Activated T-helper 2 cell treated with anti-CD3 and anti-CD28 coated beads, Interferon-gamma antibody, Interleukin-2, Interleukin-4, amounts not matched to agents 10 μg/mL and 5 μg/mL and 100 μg/mL, durations not matched to agents 14 hours and 24 hours and 36 hours (primary cell): ENCODE measurements at regions not wholly inside any gene's neighbourhood (a gene's known extent, or its start where the extent isn't known, plus 50 kb on each side); places are given as distances from the start of the nearest gene placed in this dataset.
A peak's percentile ranks its signal among the peaks of the same experiment; 100 is the strongest.

ENCODE experiments used
- DNase-seq: peaks from one replicate; pipeline ENCODE4 v3.0.0; 2021; ENCODE audit warnings: low spot score
- H3K27ac Mint-ChIP-seq: one replicate; pipeline ENCODE4 v1.8.0; 2021; ENCODE audit warnings: mixed read lengths
- H3K27me3 Mint-ChIP-seq: one replicate; pipeline ENCODE4 v1.8.0; 2021; ENCODE audit warnings: low read depth, mixed read lengths
- H3K36me3 Mint-ChIP-seq: one replicate; pipeline ENCODE4 v1.8.0; 2021; ENCODE audit warnings: low read depth, mixed read lengths
- H3K4me1 Mint-ChIP-seq: one replicate; pipeline ENCODE4 v1.8.0; 2021; ENCODE audit warnings: low read depth, mixed read lengths
- H3K4me3 Mint-ChIP-seq: one replicate; pipeline ENCODE4 v1.8.0; 2021; ENCODE audit warnings: low read depth, mild to moderate bottlenecking, moderate library complexity, mixed read lengths
- H3K9me3 Mint-ChIP-seq: one replicate; pipeline ENCODE4 v1.8.0; 2021; ENCODE audit warnings: mixed read lengths
- intact Hi-C: fragments of 100-400 bp; cut with micrococcal nuclease; formaldehyde crosslinking; loops from one replicate; pipeline ENCODE4 v1.15.1; 2023

- no peaks in the 10 kb centered on the region for H3K9me3 Mint-ChIP-seq
- peaks cover 48% of the 10 kb centered on the region for H3K27me3 Mint-ChIP-seq
- no peaks in the 10 kb centered on the region for H3K36me3 Mint-ChIP-seq
- no peak overlapping the region for H3K27ac Mint-ChIP-seq
- no peak overlapping the region for H3K4me3 Mint-ChIP-seq
- H3K4me1 Mint-ChIP-seq: peaks cover 38% of the 10 kb centered on the region
- intact Hi-C loops: loop anchor here (5.0 kb wide), 6 partner anchors 222 to 1468 kb away; no protein-coding TSS in a partner anchor
- no peak for DNase-seq
Measured at GRCh38 chr13:99659226-99659625, 158.0 kb downstream of the TM9SF2 start.

- Mint-ChIP-seq H3K27me3 (peaks cover 49% of the 10 kb centered on the region), H3K27ac (no peak overlapping the region), H3K4me3 (peak overlapping the region; percentile 26), H3K4me1 (peaks cover 38% of the 10 kb centered on the region), H3K36me3 (no peaks in the 10 kb centered on the region), H3K9me3 (no peaks in the 10 kb centered on the region)
- intact Hi-C loops: loop anchor here (5.0 kb wide), 6 partner anchors 221 to 1469 kb away; no protein-coding TSS in a partner anchor
- peak; percentile 28 for DNase-seq
Measured at GRCh38 chr13:99658261-99658991, 157.2 kb downstream of the TM9SF2 start.

GRCh38 chr13:99657848-99658260 is 156.6 kb downstream of the TM9SF2 start:
- no peak overlapping the region for H3K27ac Mint-ChIP-seq
- H3K4me3 Mint-ChIP-seq: peak overlapping the region; percentile 43
- H3K27me3 Mint-ChIP-seq: peaks cover 48% of the 10 kb centered on the region
- intact Hi-C loops: loop anchor here (2.0 to 5.0 kb wide), 8 partner anchors 221 to 1469 kb away; no protein-coding TSS in a partner anchor
- no peaks in the 10 kb centered on the region for H3K36me3 Mint-ChIP-seq
- DNase-seq: no peak
- peaks cover 38% of the 10 kb centered on the region for H3K4me1 Mint-ChIP-seq
- H3K9me3 Mint-ChIP-seq: no peaks in the 10 kb centered on the region

- H3K27me3 Mint-ChIP-seq: peaks cover 51% of the 10 kb centered on the region
- peak; percentile 18 for DNase-seq
- intact Hi-C loops: loop anchor here (1.0 to 5.0 kb wide), 10 partner anchors 202 to 1470 kb away; no protein-coding TSS in a partner anchor
Measured at GRCh38 chr13:99656844-99657381, 155.6 kb downstream of the TM9SF2 start.

GRCh38 chr13:99656092-99656745 is 154.9 kb downstream of the TM9SF2 start:
- peak; percentile 71 for DNase-seq
- Mint-ChIP-seq H3K4me1 (peaks cover 38% of the 10 kb centered on the region), H3K4me3 (peak overlapping the region; percentile 9), H3K27ac (no peak overlapping the region), H3K9me3 (no peaks in the 10 kb centered on the region), H3K27me3 (peaks cover 46% of the 10 kb centered on the region), H3K36me3 (no peaks in the 10 kb centered on the region)
- intact Hi-C loops: loop anchor here (1.0 to 5.0 kb wide), 10 partner anchors 203 to 1471 kb away; no protein-coding TSS in a partner anchor

More at GRCh38 chr13:99656844-99657381, 155.6 kb downstream of the TM9SF2 start:
- Mint-ChIP-seq H3K27ac (no peak overlapping the region), H3K4me3 (peak overlapping the region; percentile 26), H3K4me1 (peaks cover 38% of the 10 kb centered on the region), H3K36me3 (no peaks in the 10 kb centered on the region), H3K9me3 (no peaks in the 10 kb centered on the region)

- Mint-ChIP-seq H3K9me3 (no peaks in the 10 kb centered on the region), H3K4me3 (no peak overlapping the region), H3K36me3 (no peaks in the 10 kb centered on the region), H3K27ac (no peak overlapping the region), H3K27me3 (peaks cover 47% of the 10 kb centered on the region), H3K4me1 (peaks cover 38% of the 10 kb centered on the region)
- intact Hi-C loops: loop anchor here (1.0 to 5.0 kb wide), 10 partner anchors 204 to 1472 kb away; no protein-coding TSS in a partner anchor
- DNase-seq: no peak
Measured at GRCh38 chr13:99655351-99656091, 154.2 kb downstream of the TM9SF2 start.

- DNase-seq: no peak
- no peak overlapping the region for H3K4me3 Mint-ChIP-seq
- intact Hi-C loops: no loop called here
- peaks cover 34% of the 10 kb centered on the region for H3K4me1 Mint-ChIP-seq
- no peaks in the 10 kb centered on the region for H3K9me3 Mint-ChIP-seq
- peaks cover 35% of the 10 kb centered on the region for H3K27me3 Mint-ChIP-seq
- no peaks in the 10 kb centered on the region for H3K36me3 Mint-ChIP-seq
- H3K27ac Mint-ChIP-seq: no peak overlapping the region
Measured at GRCh38 chr13:99654076-99654475, 152.8 kb downstream of the TM9SF2 start.

- DNase-seq: no peak
- H3K4me3 Mint-ChIP-seq: no peak overlapping the region
- peaks cover 29% of the 10 kb centered on the region for H3K4me1 Mint-ChIP-seq
- H3K36me3 Mint-ChIP-seq: no peaks in the 10 kb centered on the region
- no peaks in the 10 kb centered on the region for H3K9me3 Mint-ChIP-seq
- H3K27me3 Mint-ChIP-seq: peaks cover 33% of the 10 kb centered on the region
- intact Hi-C loops: no loop called here
- no peak overlapping the region for H3K27ac Mint-ChIP-seq
Measured at GRCh38 chr13:99653526-99653925, 152.3 kb downstream of the TM9SF2 start.

GRCh38 chr13:99652901-99653300 is 151.6 kb downstream of the TM9SF2 start:
- intact Hi-C loops: no loop called here
- H3K27me3 Mint-ChIP-seq: peaks cover 33% of the 10 kb centered on the region
- no peaks in the 10 kb centered on the region for H3K36me3 Mint-ChIP-seq
- peaks cover 28% of the 10 kb centered on the region for H3K4me1 Mint-ChIP-seq
- no peak overlapping the region for H3K4me3 Mint-ChIP-seq
- no peak overlapping the region for H3K27ac Mint-ChIP-seq
- no peak for DNase-seq
- no peaks in the 10 kb centered on the region for H3K9me3 Mint-ChIP-seq

GRCh38 chr13:99652141-99652540 is 150.9 kb downstream of the TM9SF2 start:
- intact Hi-C loops: no loop called here
- Mint-ChIP-seq H3K4me3 (no peak overlapping the region), H3K4me1 (peaks cover 20% of the 10 kb centered on the region), H3K27ac (no peak overlapping the region), H3K27me3 (peaks cover 34% of the 10 kb centered on the region), H3K36me3 (no peaks in the 10 kb centered on the region), H3K9me3 (no peaks in the 10 kb centered on the region)
- no peak for DNase-seq

GRCh38 chr13:99651016-99651415 is 149.7 kb downstream of the TM9SF2 start:
- Mint-ChIP-seq H3K27ac (no peak overlapping the region), H3K27me3 (peaks cover 34% of the 10 kb centered on the region), H3K4me3 (no peak overlapping the region), H3K4me1 (peaks cover 9% of the 10 kb centered on the region), H3K9me3 (no peaks in the 10 kb centered on the region), H3K36me3 (no peaks in the 10 kb centered on the region)
- intact Hi-C loops: no loop called here
- no peak for DNase-seq

GRCh38 chr13:99650410-99650809 is 149.1 kb downstream of the TM9SF2 start:
- peaks cover 3% of the 10 kb centered on the region for H3K4me1 Mint-ChIP-seq
- intact Hi-C loops: no loop called here
- H3K27ac Mint-ChIP-seq: no peak overlapping the region
- no peaks in the 10 kb centered on the region for H3K9me3 Mint-ChIP-seq
- no peaks in the 10 kb centered on the region for H3K36me3 Mint-ChIP-seq
- no peak for DNase-seq
- H3K27me3 Mint-ChIP-seq: peaks cover 37% of the 10 kb centered on the region
- H3K4me3 Mint-ChIP-seq: no peak overlapping the region
